Breast epithelium (tissue), 3 donors: ENCODE measurements at regions not wholly inside any gene's neighbourhood (a gene's known extent, or its start where the extent isn't known, plus 50 kb on each side); places are given as distances from the start of the nearest gene placed in this dataset.

ENCODE experiments used
- POLR2A ChIP-seq: fragments of 450-650 bp; IDR thresholded peaks from one replicate; pipeline ENCODE4 v1.6.1; 2016; ENCODE audit warnings: antibody characterized with exemption, mild to moderate bottlenecking, moderate library complexity
- POLR2AphosphoS5 ChIP-seq, 3 donors: sonication (generic); formaldehyde crosslinking; IDR thresholded peaks; one replicate each; pipeline ENCODE4 v1.6.1; 2017; ENCODE audit warnings: antibody characterized with exemption in 3 of 3
- TF ChIP-seq, protein P1 (sequence below), 3 donors: fragments of 450-650 bp; IDR thresholded peaks; one replicate each; pipeline ENCODE4 v1.5.1; 2016 to 2017; ENCODE audit warnings: antibody characterized with exemption in 3 of 3, mild to moderate bottlenecking in 3 of 3, moderate library complexity in 3 of 3

DNA sequence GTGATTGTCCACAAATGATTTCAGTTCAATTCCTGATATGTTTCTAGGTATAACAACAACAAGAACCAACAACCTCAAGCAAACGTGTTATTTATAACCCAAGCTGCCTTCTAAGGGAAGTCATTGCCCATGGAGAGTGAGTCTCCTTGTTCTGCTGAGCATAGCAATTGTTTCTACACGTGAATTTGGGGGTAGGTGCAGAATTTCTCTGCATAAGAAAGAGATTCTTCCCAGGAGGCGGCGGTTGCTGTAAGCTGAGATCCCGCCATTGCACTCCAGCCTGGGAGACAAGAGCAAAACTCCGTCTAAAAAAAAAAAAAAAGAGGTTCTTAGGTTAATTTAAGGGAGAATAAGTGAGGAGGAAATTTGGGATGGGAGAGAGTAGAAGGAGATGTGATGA, 226.5 kb upstream of the PELI2 start:
- TF ChIP-seq, protein P1, sequence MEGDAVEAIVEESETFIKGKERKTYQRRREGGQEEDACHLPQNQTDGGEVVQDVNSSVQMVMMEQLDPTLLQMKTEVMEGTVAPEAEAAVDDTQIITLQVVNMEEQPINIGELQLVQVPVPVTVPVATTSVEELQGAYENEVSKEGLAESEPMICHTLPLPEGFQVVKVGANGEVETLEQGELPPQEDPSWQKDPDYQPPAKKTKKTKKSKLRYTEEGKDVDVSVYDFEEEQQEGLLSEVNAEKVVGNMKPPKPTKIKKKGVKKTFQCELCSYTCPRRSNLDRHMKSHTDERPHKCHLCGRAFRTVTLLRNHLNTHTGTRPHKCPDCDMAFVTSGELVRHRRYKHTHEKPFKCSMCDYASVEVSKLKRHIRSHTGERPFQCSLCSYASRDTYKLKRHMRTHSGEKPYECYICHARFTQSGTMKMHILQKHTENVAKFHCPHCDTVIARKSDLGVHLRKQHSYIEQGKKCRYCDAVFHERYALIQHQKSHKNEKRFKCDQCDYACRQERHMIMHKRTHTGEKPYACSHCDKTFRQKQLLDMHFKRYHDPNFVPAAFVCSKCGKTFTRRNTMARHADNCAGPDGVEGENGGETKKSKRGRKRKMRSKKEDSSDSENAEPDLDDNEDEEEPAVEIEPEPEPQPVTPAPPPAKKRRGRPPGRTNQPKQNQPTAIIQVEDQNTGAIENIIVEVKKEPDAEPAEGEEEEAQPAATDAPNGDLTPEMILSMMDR (IDR thresholded peaks at IDR 0.05): no peak
- TF ChIP-seq POLR2AphosphoS5 (IDR thresholded peaks at IDR 0.05) (no peak), POLR2A (no peak)
